Nucleus accumbens (tissue), 56 donors: ENCODE measurements at regions not wholly inside any gene's neighbourhood (a gene's known extent, or its start where the extent isn't known, plus 50 kb on each side); places are given as distances from the start of the nearest gene placed in this dataset.
"Not testable (repeated sequence)": the region's sequence is repeated elsewhere in the genome, so short reads cannot be mapped to it uniquely, and the experiment has no call there.

ENCODE experiments used
- DNase-seq, 56 donors: peaks; one replicate each; lab custom pipeline; 2025; lab: John Stamatoyannopoulos, UW

DNA sequence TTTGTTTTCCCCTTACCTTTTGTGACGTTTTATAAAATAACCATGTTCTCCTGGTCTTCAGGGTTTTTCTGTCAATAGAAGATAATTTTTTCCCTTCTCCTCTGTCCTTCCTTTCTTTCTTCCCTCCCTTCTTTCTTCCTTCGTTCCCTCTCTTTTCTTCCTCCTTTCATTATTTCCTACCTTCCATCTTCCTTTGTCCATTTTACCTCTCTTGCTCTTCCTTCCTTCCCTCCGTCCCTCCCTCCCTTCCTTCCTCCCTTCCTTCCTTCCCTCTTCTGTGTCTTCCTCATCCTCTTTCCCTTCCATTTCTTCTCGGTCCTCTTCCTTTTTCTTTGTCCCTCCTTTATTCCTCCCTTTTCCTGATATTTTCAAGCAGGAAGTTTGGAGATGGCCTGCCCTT lies 128.2 kb downstream of the TEX36 start:
- DNase-seq: no peak

DNA sequence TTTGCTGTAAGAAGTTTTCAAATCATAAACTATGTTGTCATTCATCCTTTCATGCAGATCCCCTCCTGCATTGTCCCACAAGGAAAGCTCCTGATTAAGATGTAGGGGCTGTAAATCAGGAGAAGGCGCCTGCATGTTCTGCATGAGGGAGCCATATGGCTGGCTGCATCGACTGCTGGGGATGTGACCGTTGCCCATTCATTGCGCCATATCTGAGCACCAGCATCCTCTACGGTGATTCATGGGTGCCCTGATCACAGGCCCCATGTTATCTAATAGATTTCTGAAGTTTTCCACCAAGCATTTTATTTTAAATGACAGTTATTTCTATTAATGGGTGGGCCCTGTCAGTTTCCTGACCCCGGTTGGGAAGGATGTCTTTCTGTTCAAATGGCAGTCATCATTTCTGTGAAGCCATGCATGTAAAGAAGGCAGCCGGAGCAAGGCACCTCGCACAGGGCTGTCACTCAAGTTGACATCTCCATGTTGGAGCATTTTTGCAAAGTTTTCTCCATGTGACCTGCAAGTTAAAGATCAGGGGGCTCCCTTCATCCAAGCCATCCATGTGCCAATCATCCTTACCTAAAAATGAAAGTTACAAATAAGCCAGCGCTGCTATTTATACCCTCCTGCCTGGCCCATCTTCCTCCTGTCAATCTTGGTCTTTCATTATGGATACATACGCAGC lies 128.8 kb downstream of the TEX36 start:
- DNase-seq: no peak

GRCh38 chr10:125553091-125553490 lies 129.9 kb downstream of the TEX36 start:
- no peak for DNase-seq

DNA sequence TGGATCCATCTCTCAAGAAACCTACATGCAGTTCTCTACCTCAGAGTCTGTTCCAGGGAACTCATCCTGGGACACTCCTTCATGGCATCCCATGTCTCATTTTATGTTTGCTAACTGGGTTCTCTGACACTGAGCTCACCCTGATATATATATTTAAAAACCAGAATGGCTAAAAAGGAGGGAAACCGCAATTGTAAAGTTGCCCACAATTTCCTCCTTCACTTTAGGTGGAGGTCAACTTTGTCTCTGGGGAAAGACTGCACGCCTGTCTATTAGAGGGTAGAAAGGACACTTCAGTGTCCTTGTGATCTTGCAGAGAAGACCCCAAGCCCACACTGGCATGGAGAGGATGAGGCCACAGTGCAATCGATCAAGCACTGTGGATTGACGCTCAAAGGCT lies 131.7 kb downstream of the TEX36 start:
- DNase-seq: no peak

- DNase-seq: no peak
Observed at GRCh38 chr10:125550362-125550761, 132.6 kb downstream of the TEX36 start.

DNA sequence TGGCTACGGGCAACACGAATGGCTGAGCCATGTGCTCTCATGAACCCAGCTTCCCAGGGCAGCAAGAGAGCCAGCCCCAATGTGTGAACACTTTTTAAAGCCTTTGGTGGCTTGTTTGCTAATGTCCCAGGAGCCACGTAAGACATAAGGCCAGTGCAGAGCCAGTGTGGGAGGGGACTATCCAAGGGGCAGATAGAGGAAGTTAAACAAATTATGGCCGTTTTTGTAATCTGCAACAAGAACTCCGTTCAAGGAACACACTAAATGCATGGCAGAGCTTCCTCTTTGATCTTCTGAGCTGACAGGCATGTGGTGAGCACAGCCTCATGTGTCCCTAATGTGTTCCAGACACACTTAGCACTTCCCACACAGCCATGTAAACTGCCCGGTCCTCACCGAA lies 133.3 kb downstream of the TEX36 start:
- no peak for DNase-seq

DNA sequence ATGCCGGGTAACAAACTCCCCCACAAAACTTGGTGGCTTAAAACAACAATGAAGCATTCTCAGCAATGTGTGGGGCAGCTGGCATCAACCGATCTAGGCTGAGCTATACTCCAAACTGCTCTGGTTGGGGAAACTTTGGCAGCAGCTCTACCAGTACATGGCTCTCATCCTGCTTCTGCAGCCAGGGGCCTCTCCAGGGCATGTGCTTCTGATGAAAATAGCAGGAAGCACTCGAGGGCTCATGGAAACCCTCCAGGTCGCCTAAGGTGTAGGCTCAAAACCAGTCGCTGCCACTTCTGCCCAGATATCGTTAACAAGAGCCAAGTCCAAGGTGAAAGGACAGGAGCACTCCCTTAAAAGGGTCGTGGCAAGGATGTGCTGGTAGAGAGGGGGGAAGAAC lies 134.1 kb downstream of the TEX36 start:
- no peak for DNase-seq

DNA sequence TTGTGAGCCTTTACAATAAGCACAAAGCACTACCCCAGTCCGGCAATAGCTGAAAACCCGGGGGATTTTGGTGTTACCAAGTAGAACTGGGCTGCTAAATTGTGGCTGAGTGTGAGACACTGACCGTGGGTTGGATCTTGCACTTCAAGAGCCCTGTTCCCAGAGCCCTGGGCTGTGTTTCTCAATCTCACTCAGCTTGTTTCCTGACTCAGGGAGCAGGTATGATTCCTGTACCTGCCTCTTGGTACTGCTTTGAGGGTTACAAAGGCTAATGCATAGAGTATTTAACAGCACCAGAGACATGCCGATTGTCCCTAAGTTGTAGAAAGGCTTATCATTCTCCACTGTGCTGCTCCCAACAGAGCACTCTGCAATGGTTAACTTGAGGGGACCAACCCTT lies 134.6 kb downstream of the TEX36 start:
- DNase-seq: no peak

- no peak for DNase-seq
Observed at GRCh38 chr10:125547010-125547650, 135.8 kb downstream of the TEX36 start.

GRCh38 chr10:125543796-125544195 lies 139.2 kb downstream of the TEX36 start:
- no peak for DNase-seq

GRCh38 chr10:125538947-125539731 lies 143.8 kb downstream of the TEX36 start:
- peak in 14 of 56 donors; percentile 1 to 28 (median 11) for DNase-seq

- DNase-seq: no peak
Observed at GRCh38 chr10:125536236-125536635, 146.7 kb downstream of the TEX36 start.

DNA sequence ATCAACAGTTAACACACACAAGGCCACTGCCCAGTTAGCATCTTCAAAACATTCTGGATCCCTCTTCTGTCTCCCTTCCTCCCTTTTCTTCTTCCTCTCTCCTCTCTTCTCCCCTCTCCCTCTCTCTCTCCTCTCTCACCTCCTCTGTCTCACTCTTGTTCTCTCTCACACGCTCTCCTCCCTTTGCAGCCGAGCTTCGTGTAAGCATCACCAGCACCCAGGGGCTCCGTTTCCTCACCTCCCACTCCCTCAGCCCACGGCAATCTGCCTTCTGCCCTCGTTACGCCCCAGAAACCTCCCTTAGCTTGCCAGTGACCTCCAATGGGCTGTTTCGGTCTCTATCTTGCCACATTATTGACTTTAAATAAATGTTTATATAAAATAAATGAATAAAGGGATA lies 147.4 kb downstream of the TEX36 start:
- no peak for DNase-seq

GRCh38 chr10:125534515-125534914 lies 148.4 kb downstream of the TEX36 start:
- DNase-seq: no peak

GRCh38 chr10:125533866-125534265 lies 149.1 kb downstream of the TEX36 start:
- no peak for DNase-seq

DNA sequence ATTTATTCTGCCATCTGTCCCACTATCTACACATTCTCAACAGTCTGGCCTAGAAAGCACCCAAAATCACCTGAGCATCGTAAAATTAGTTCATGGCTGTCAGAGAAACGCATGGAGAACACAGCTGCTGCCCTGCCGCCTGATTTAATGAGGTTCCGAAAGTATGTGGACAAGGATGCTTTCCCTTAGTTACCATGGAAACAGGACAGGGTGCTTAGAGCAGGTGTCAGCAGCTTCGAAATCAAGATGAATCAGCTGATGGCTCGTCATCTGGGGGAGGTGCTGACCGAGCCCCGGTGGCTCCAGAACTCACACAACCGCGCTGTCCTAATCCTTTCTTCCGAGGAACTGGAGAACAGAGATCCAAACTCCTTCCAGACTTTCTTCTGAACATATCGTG lies 151.5 kb downstream of the TEX36 start:
- no peak for DNase-seq

GRCh38 chr10:125523347-125523746 lies 159.6 kb downstream of the TEX36 start:
- no peak for DNase-seq

DNA sequence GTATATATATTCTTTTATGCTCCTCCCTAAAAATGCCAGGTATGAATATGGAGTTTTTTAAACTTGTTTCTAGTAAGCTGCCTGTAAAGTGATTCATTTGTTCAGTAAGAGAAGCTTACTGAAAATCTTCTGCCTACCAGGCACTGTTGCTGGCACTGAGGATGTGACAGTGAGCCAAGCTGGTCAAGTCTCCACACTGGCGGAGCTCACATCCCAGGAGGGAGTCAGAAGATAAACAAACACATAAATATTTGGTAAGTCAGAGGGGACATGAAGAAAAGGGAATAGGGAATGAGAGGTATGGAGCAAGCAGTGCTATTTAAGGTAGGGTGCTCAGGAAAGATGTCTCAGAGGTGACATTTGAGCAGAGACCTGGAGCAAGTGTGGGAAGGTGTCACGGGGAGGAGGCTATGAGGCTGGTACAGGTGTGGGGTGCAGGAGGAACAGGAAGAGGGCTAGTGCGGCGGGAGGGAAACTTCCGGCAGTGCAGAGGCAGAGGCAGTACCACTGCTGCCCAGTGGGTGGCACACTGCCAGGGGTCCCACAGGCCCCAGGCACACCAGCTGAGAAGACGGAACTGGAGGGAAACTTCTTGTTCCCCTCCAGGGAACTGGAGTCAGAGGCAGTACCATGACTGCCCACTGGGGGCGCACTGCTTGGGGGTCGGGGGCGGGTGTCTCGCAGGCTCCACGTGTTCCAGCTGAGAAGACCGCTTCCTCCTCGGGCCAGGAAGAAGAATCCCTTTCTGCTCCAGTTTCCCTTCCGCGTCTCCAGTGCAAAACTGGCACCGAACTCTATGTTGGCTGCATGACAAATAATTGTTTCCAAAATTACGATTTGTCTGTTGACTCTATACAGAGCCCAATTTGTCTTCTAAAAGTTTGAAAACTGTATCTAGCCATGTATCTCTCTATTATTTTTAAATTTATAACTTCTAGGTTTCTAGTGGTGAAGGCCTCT lies 161.0 kb downstream of the TEX36 start:
- DNase-seq: no peak

- DNase-seq: no peak
Observed at GRCh38 chr10:125520968-125521367, 162.0 kb downstream of the TEX36 start.

GRCh38 chr10:125518397-125518796 lies 164.6 kb downstream of the TEX36 start:
- DNase-seq: not testable (repeated sequence)

DNA sequence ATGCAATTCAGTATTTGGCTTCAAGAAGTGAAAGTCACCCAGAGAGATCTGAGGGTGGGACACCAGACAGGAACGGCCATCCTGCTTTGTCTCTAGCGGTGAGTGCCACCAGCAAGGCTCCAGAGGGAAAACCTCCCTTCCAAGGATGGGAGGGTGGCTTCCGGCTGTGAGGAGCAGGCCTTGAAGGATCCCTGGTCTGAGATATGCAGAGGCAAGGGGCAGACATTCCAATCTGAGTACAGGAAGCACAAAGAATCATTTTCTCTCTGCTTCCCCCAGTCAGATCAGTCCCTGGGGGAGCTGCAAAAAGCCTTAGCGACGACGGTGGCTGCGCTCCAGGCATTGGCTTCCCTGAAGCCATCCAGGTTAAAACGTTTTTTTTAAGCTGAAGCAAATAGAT lies 167.4 kb downstream of the TEX36 start:
- DNase-seq: no peak
